HL-60/S4 (cell line): ENCODE measurements at regions not wholly inside any gene's neighbourhood (a gene's known extent, or its start where the extent isn't known, plus 50 kb on each side); places are given as distances from the start of the nearest gene placed in this dataset.

Experiments used
- in situ Hi-C: fragments of 300-500 bp; cut with MboI; formaldehyde crosslinking; loops from 2 replicates; pipeline ENCODE4 v1.14.3; 2022; ENCODE audit warnings: low sequenced_read_pairs

DNA sequence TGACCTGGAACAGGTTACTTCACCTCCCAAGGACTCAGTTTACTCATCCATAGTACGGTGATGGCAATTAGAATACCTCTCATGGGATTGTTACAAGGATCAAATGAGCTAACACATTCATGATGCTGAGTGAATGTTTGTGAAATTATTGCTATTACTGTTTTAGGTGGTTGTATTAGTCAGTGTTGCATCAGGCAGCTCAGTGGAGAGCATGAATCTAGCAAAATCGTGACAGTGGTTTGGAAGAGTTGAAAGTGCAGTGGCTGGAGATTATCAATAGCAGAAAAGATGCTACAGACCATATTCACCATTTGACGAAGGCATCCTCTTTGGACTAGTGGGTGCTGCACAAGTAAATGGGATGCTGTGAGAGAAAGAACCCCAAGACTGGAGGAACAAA, 50.4 kb upstream of the CTNNBL1 start:
- in situ Hi-C loops = no loop called here

DNA sequence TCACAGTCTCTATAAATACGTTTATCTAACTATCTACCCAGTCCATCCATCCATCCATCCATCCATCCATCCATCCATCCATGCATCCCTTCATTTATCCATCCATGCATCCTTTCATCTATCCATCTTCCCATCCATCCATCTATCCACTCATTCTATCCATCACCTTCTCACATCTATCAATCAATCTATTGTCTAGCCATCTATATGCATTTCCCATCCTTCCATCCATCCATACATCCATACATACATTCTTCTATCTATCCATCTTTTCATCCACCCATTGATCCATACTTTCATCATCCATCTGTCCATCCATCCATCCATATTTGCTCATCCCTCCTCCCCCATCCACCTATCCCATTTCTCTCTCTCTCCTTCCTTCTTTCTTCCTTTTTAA, 51.6 kb upstream of the CTNNBL1 start:
- in situ Hi-C loops = no loop called here

DNA sequence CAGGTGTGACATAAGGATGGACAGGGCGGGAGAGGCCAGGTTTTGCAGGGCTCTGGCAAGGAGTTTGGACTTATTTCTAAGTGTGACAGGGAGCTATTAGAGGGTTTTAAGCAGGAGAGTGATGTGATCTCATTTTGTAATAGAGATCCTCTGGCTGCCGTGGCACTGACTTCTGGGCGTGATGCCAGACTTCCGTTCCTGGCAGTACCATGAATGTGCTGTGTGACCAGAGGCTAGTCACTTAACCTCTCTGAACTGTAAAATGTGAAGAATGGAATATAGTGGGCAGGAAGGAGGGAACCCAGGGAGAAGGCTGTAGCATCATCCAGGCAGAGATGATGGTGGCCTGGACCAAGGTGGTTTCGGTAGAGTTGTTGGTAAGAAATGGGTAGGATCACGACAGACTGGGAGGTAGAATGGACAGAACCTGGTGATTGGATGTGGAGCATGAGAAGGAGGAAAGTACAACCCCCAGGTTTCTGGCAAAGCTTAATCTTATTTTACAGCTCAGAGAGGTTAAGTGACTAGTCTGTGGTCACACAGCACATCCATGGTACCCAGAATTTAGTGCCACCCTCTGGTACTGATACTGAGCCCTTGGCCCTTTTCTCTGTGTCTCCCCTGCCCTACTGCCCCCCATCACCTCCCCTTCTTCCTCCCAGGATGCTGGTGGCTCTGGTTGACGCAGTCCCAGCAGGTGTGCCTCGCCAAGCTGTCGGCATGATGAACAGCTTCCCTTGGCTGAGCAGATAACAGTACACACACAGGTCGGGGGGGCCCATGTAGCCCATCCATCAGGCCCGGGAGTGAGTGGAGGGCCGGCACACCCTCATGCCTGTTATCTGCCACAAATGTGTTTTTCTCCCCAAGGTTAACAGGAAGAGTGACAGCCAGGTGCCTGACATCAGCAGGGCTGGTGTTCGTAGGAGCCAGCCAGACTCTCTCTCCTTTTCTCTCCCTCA, 52.9 kb upstream of the CTNNBL1 start:
- in situ Hi-C loops = no loop called here

DNA sequence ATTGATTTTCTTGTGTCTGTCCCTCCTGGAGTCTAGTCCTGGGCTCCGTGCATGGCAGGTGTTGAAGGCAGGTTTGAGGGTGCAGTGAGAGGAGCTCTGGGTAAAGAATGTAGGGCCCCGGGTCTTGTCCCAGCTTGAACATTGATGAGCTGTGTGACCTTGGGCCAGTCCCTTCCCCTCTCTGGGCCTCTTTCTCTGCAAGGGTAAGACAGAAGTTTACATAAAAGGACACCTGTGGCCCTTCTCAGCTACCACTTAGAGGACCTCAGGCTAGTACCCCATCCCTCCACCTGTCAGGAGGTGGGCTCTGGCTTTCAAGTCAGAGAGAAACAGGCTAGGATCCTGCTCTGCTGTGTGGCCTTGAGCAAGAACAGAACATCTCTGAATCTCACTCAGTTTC, 55.3 kb upstream of the CTNNBL1 start:
- in situ Hi-C loops = no loop called here

DNA sequence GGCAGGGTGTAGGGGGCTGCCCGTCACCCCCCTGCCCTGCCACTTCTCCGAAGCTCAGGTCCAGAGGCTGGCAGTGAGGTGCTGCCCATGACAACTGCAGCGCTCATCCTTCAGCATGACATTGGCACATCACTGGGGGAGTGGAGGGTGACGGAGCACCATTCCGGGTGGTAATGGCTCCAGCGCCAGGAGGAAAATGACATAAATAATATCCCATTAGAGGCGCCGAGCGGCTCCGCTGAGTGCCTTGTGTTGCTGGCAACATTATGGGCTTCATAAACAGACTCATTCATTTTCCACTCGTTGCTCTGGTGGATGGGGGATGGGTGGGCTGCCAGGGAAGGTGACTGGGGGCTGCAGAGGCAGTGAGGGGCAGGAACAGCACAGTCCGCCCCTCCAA, 56.9 kb upstream of the CTNNBL1 start:
- in situ Hi-C loops = no loop called here

DNA sequence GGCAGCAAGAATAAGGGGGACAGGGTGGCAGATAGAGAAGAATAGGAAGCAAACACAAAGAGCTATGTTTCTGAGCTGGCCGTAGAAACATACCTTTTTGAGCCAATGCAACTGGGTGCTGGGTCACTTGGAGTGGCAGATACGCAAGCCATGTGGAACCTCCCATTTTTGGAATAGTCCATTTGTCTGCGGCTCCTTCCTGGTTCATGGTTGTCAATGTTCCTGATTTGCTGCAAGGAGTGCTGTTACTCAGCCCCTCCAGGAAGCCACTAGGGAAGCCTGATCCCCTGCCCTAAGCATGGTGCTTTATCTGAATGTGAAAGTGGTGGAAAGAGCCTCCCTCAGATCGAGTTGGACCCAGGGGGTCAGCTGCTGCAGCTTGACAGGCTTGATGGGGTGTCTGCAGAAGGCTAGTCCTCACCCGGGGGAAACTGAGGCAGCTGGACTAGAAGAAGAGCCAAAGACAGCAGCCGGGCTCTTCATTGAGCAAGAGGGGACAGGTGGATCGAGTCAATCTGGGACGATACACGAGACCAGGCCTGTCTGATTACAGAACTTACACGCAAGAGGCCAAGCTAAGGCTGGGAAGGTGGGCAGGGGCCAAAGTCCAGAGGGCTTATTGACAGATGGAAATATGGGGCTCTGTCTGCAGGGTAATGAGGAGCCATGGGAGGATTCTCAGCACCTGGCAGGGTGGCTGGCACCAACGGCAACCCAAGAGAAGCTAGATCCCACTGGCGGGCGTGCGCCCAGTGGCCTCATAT, 57.4 kb upstream of the CTNNBL1 start:
- in situ Hi-C loops = no loop called here

DNA sequence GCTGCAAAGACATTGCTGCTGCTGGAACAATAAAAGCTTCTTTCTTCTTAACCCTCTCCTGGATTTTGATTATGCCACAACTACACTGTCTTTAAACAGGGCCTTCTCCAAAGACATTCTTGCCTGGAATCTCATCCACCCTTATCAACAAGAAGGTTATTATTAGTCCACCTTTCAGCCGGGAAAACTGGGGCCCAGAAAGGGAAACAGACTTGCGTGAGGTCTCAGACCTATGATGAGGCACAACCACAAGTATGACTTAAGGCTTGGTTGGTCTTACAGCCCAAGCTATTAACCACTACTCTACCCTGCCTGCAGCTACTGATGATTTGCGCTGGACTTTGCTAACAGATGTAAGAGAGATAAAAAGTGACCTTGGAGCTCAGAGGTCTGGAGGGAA, 62.8 kb upstream of the CTNNBL1 start:
- in situ Hi-C loops = no loop called here

DNA sequence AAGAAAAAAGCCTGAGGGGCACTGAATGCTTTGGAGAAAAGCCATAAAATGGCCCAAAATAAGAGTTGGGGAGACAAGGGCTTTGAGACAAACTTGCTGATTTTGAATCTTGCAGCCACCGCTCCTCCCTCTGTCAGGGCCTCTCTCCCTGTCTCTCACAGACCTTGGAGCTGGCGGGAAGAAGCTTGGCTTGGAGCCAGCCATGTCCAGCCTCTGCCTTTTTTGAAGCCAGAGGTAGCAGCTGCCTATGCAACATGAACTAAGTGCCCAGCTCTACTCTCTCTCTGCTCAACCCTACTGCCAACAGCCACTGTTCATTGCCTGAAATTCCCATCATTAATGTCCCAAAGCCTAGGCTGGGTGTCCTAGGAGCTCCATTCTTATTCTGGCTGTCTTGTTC, 63.7 kb upstream of the CTNNBL1 start:
- in situ Hi-C loops = no loop called here

DNA sequence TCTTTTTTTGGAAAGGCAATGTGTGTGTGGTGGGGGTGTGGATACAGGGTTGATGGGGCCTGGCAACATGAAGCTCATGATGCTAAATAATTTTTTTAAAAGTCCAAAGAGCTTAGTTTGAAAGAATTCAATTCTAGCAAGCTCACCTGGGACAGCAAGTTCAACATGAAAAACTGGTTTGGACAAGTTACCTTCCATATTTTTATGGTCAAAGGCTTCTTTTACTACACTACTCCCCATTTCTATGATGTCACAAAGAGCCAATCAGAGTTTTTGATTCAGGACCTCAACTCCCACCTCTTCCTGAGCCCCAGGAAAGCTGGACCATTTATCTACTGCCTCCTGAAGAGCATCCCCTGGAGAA, 66.1 kb upstream of the CTNNBL1 start:
- in situ Hi-C loops = no loop called here

DNA sequence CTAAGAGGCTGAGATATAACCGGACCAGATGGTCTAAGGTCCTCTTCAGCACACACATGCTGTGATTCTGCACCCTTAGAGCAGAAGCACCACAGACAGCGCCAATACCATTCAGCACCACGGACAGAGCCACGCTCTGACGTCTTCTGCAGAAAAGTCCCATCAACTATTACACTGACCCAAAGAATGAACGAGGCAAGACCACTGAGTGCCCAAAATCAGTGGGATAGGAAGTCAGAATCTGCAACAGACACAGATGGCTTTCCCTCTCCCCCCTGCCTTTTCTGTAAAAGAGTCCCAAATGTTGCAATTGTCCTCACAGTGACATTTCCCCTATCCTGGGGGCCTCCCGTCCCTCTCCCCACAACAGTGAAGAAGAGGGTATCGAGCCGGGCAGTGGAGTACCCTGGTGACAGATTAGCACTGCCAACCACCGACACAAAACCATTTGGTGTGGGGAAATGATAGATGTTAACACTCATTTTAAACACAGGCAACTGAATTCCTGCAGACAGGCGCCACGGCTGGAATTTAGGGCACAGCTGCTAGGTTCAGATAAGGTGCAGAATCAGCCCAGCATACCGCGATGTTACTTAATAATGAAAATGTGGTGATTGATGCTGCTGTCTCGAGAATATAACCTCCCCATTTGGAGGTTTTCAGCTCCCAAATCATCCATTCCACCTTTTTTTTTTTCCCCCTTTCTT, 66.6 kb upstream of the CTNNBL1 start:
- in situ Hi-C loops = no loop called here

DNA sequence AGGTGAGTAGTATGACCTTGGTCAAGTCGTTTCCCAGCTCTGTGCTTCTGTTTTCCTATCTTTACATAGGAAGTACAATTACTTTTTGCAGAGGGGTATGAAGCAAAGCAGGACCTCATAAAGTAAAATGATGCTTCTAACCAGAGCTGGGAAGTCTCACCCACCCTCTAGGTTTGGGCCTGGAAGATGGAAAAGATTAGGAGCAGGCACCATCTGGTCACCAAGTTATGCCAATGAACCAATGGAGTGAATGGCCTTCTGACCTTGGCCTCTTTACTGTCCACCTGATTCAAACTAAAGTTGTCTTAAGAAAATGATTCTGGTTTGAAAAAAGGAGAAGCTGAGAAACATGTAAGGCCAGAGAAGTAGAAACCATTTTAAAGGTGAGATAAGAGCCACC, 68.9 kb upstream of the CTNNBL1 start:
- in situ Hi-C loops = no loop called here

DNA sequence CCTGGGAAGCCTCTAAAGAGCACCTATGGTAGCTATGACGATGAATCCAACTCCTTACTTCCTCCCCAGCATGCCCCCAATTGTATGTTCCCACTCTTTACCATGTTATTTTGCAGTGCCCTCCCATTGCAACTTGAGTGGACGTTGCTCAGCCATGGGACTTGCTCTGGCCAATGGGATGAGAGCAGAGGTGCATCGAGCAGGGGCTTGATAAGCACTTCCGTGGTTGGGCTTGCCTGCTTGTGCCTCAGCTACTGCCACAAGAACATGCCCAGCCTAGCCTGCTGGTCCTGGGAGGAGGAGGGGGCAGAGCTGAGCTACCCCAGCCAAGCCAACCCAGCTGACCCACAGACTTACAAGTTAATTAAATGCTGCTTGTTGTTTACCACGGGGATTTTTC, 71.1 kb upstream of the CTNNBL1 start:
- in situ Hi-C loops = no loop called here

DNA sequence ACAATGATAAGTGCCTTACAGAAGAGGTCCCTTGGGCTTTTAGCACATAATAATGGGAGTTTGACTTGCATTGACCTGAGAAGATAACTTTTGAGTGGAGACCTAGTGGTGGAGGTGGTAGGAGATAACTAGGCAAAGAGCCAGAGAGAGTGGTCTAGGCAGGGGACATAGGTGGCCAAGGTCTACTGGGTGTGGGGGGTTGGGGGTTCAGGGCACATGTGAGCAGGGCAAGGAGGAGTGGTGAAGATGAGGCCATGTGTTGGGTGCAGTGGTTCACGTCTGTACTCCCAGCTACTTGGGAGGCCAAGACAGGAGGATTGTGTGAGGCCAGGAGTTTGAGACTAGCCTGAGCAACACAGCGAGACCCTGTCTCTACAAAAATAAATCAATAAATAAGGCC, 74.3 kb upstream of the CTNNBL1 start:
- in situ Hi-C loops = no loop called here

DNA sequence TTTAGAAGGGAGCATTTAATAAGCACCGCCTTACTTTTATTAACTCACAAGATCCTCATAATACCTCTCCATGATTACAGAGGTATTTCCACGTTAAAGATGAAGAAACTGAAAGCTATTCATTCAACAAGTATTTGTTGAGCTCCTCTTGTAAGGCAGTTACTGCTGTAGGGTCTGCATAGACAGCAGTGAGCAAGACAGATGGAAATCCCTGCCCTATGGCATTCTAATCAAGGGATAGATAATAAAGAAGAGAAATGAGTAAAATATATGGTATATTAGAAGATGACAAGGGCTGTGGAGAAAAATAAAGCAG, 77.8 kb upstream of the CTNNBL1 start:
- in situ Hi-C loops = no loop called here

DNA sequence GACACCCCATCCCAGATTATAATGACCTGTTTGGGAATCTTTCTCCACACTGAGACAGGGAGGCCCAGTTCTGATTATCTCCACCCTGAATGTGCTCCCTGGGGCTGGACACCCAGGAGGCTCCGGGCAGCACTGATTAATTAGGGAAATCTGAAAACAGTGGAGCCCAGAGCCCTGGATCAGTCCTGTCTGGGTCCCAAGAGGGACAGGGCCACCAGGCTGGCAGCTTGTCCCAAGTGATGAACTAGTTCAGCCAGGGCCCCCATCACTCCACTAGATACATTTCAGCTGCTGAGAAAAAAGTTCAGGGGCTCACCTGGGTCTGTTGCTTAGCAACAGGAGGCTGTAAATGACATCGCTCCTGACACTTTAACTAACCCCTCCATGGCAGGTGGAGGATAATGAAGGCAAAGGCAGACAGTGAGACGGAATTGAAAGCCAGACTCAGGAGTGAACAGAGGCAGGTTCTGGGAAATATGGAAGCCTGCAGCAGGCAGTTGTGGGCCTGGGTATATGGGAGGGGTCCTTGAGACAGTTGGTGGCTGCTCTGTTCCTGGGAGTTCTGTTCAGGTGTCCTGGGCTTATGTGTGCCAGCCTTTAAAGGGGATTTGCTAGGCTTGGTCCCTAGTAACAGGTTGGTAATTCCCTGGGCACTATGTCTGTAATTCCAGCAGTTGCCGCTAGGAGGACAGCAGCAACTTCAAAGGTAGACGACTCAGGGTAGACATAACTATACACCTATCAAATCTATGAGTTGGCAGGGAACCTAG, 78.3 kb upstream of the CTNNBL1 start:
- in situ Hi-C loops = no loop called here

DNA sequence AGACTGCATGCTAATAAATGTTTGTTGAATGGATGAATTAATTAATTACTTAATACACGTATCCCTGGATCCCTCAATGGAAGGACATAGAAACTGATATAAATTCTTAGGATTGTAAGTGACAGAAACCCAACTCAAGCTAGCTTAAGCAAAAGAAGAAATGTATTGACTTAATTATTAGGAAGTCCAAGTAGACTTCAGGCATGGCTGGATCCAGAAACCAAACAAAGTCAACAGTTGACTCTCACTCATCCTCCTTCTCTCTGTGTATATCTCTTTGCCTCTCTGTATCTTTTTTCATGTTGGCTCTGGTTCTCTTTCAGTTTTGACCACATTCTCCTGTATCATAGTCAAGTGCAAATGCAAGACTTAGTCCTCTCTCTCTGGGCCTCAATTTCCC, 82.0 kb upstream of the CTNNBL1 start:
- in situ Hi-C loops = no loop called here

DNA sequence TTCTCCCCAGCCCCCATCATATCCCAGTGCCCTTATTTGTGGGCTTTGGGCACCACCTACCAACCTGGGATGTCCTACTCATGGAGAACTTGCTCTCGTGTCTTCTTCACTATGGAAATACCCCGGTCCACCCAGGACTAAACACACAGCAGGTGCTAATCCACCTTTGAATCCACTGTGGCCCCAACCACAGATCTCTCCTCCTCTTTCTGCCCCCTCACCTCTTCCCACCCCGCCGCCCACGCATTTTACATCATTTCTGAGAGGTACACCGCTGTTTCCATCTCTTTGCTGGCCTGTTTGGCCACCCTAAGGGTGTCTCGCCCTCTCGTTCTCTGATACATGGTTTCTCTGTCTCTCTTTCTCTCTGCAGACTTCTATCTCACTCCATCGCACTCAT, 82.5 kb upstream of the CTNNBL1 start:
- in situ Hi-C loops = no loop called here

DNA sequence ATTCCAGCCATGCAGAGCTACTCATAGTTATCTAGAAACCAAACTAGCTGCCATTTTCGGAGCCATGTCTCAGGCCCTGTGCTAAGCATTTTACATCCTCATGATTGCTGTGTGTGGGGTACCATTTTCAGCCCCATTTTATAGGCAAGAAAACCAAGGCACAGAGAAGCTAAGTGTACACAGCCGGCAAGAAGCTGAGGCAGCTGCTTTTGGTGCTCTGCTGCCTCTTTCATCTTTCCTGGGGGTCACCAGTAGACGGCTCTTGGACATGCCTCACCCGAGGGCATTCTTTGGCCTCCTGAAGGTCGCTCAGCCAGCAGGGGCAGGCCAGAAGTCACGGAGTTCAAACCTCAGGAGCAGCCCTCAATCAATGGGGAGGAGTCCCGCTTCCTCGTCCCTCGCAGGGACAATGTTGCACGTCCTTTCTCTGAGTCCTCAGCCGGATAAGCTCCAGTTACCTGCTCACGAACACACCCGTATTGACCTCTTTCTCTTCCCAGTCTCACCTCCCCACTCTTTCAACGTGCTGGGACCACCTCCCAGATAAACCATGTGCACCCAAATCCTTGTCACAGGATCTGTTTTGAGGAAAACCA, 82.6 kb upstream of the BLCAP start:
- in situ Hi-C loops = no loop called here

DNA sequence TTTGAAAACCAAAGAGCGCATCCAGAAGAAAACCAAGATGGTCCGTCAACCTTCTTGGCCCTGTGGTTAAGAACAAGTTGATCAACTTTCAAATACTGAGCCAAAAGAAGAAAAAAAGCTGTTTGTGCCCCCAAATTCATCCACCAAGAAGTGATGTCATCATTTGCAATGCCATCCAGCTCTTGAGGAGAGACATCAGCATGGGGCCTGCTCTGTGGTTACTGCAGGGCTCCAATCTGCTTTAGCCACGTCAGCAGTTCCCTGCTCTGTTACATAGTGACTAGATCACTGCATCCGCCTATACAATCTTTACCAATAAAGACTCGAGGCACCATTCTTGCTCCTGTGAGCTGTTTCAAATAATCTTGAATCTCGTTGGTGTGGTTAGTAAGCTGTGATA, 75.0 kb upstream of the BLCAP start:
- in situ Hi-C loops = no loop called here

DNA sequence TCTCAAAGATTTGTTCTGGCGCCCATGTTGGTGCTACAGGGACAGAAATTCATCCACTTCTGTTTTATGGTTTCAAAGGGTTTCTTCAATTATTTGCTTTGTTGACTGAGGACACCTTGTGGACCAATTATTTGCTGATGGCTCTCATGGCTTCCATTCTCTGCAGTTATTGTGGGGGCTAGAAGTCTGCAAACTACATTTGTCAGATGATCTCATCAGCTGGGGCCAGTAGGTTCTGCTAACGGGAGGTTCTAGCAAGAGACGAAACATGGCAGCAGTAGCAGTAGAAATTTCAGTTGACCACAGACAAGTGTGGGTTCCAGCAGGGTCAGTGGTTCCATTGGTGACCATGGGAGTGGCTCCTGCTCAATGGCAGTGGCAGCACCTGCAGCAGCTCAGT, 72.8 kb upstream of the BLCAP start:
- in situ Hi-C loops = no loop called here
